C4-2B (cell line): ENCODE measurements at regions not wholly inside any gene's neighbourhood (a gene's known extent, or its start where the extent isn't known, plus 50 kb on each side); places are given as distances from the start of the nearest gene placed in this dataset.

ENCODE experiments used
- CTCF ChIP-seq: fragments of 450-650 bp; conservative IDR thresholded peaks from 2 replicates; pipeline ENCODE4 v1.5.1; 2017; ENCODE audit warnings: mild to moderate bottlenecking
- ZFX ChIP-seq: fragments of 450-650 bp; IDR thresholded peaks from 2 replicates; pipeline ENCODE4 v1.6.1; 2017

GRCh38 chr11:28504555-28505110, 396.4 kb downstream of the METTL15 start:
- TF ChIP-seq CTCF (no peak), ZFX (no peak)
